GM21381 (cell line): ENCODE measurements at regions not wholly inside any gene's neighbourhood (a gene's known extent, or its start where the extent isn't known, plus 50 kb on each side); places are given as distances from the start of the nearest gene placed in this dataset.
A peak's percentile ranks its signal among the peaks of the same experiment; 100 is the strongest.

ENCODE experiments used
- ATAC-seq: cut with Tn5 transposase; IDR thresholded peaks from one replicate; pipeline ENCODE4 v1.9.1; 2021; ENCODE audit warnings: mild to moderate bottlenecking, moderate library complexity; ENCODE audit not compliant: unreplicated experiment

GRCh38 chr4:145251391-145251790 is 71.0 kb upstream of the OTUD4 start:
- ATAC-seq = no peak

- ATAC-seq = no peak
These were observed 68.6 kb upstream of the OTUD4 start for GRCh38 chr4:145248971-145249370.

GRCh38 chr4:145248502-145248901 is 68.1 kb upstream of the OTUD4 start:
- no peak for ATAC-seq

GRCh38 chr4:145234091-145234706 is 53.8 kb upstream of the OTUD4 start:
- peak; percentile 99 for ATAC-seq

GRCh38 chr4:145231906-145232700 is 51.7 kb upstream of the OTUD4 start:
- no peak for ATAC-seq

- ATAC-seq = no peak
These were observed 50.3 kb upstream of the OTUD4 start for GRCh38 chr4:145230726-145231125.
